KMS-11 (cell line): ENCODE measurements at regions not wholly inside any gene's neighbourhood (a gene's known extent, or its start where the extent isn't known, plus 50 kb on each side); places are given as distances from the start of the nearest gene placed in this dataset.

Source experiments
- H2AFZ ChIP-seq: fragments of 200-600 bp; sonication (generic); 2 replicates; pipeline ENCODE4 v1.6.1; 2016; ENCODE audit warnings: antibody characterized with exemption, mixed run types, low read depth
- H3K27ac ChIP-seq: fragments of 200-600 bp; sonication (generic); 2 replicates; pipeline ENCODE4 v1.6.1; 2016; ENCODE audit warnings: mild to moderate bottlenecking, mixed run types
- H3K27me3 ChIP-seq: fragments of 200-600 bp; sonication (generic); 2 replicates; pipeline ENCODE4 v1.6.1; 2017; ENCODE audit warnings: mild to moderate bottlenecking, low read depth, mixed run types, moderate library complexity; ENCODE audit not compliant: insufficient read depth
- H3K36me3 ChIP-seq: fragments of 200-600 bp; sonication (generic); 2 replicates; pipeline ENCODE4 v1.6.1; 2017; ENCODE audit warnings: mild to moderate bottlenecking, mixed run types; ENCODE audit not compliant: insufficient read depth
- H3K4me1 ChIP-seq: fragments of 200-600 bp; sonication (generic); 2 replicates; pipeline ENCODE4 v1.6.1; 2016; ENCODE audit warnings: mild to moderate bottlenecking, low read depth, mixed run types; ENCODE audit not compliant: poor library complexity, severe bottlenecking
- H3K4me2 ChIP-seq: fragments of 200-600 bp; sonication (generic); 2 replicates; pipeline ENCODE4 v1.7.0; 2016; ENCODE audit warnings: mild to moderate bottlenecking, mixed run types
- H3K4me3 ChIP-seq: fragments of 200-600 bp; sonication (generic); IDR thresholded peaks from 2 replicates; pipeline ENCODE4 v1.6.1; 2017; ENCODE audit warnings: low read depth, low read length, mixed read lengths; ENCODE audit not compliant: insufficient read depth
- H3K79me2 ChIP-seq: fragments of 200-600 bp; sonication (generic); 2 replicates; pipeline ENCODE4 v1.6.1; 2016; ENCODE audit warnings: low read depth, mixed run types; ENCODE audit not compliant: insufficient read depth
- H3K9ac ChIP-seq: fragments of 200-600 bp; sonication (generic); 2 replicates; pipeline ENCODE4 v1.6.1; 2016; ENCODE audit warnings: mild to moderate bottlenecking, mixed run types
- H4K20me1 ChIP-seq: fragments of 200-600 bp; sonication (generic); 2 replicates; pipeline ENCODE4 v1.6.1; 2016; ENCODE audit warnings: mild to moderate bottlenecking, mixed run types; ENCODE audit not compliant: insufficient read depth
- TF ChIP-seq, protein P1 (sequence below): fragments of 200-600 bp; sonication (generic); conservative IDR thresholded peaks from 2 replicates; pipeline ENCODE4 v1.6.1; 2017; ENCODE audit warnings: low read depth, mild to moderate bottlenecking, antibody characterized with exemption, low read length, moderate library complexity, mixed read lengths

DNA sequence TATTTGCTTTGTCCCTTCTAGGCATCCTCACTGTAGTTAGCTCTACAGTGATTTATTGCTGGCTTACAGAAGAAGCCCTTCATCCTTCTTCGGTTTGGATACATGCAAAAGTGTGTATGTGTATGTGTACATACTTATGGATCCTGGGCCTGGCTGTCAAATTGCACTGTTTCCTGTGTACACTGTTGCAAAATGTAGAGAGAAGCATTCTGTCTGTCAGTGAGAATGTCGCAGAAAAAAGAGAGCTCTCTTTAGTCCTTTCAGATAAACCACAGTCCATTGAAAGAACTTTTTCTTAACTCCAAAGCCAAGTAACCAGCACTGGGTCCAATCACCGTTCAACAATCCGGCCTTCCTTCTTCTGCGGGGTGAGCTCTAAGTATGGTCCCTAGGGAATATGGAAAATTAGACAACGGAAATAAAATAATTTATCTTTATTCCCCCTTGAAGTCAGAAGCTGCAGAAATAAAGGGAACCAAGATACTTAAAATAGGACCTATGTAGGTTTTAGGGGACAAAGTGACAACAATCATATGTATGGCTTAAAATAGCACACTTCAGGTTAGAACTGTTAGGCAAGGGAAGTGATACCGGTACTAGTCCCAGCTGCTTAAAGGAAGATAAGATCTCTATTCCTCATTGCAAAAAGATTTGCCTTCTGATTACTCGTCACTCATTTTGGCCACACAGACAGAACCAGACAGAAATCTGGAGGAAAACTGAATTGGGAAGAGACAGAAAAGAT is 107.0 kb downstream of the CD83 start:
- H3K9ac ChIP-seq: no peak overlapping the region
- H3K36me3 ChIP-seq: no peaks in the 10 kb centered on the region
- no peaks in the 10 kb centered on the region for H3K4me1 ChIP-seq
- no peak overlapping the region for H2AFZ ChIP-seq
- TF ChIP-seq, protein P1, sequence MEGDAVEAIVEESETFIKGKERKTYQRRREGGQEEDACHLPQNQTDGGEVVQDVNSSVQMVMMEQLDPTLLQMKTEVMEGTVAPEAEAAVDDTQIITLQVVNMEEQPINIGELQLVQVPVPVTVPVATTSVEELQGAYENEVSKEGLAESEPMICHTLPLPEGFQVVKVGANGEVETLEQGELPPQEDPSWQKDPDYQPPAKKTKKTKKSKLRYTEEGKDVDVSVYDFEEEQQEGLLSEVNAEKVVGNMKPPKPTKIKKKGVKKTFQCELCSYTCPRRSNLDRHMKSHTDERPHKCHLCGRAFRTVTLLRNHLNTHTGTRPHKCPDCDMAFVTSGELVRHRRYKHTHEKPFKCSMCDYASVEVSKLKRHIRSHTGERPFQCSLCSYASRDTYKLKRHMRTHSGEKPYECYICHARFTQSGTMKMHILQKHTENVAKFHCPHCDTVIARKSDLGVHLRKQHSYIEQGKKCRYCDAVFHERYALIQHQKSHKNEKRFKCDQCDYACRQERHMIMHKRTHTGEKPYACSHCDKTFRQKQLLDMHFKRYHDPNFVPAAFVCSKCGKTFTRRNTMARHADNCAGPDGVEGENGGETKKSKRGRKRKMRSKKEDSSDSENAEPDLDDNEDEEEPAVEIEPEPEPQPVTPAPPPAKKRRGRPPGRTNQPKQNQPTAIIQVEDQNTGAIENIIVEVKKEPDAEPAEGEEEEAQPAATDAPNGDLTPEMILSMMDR: no peak
- H4K20me1 ChIP-seq: no peaks in the 10 kb centered on the region
- no peaks in the 10 kb centered on the region for H3K27me3 ChIP-seq
- no peak overlapping the region for H3K4me3 ChIP-seq
- H3K79me2 ChIP-seq: no peaks in the 10 kb centered on the region
- no peak overlapping the region for H3K27ac ChIP-seq
- no peak overlapping the region for H3K4me2 ChIP-seq

DNA sequence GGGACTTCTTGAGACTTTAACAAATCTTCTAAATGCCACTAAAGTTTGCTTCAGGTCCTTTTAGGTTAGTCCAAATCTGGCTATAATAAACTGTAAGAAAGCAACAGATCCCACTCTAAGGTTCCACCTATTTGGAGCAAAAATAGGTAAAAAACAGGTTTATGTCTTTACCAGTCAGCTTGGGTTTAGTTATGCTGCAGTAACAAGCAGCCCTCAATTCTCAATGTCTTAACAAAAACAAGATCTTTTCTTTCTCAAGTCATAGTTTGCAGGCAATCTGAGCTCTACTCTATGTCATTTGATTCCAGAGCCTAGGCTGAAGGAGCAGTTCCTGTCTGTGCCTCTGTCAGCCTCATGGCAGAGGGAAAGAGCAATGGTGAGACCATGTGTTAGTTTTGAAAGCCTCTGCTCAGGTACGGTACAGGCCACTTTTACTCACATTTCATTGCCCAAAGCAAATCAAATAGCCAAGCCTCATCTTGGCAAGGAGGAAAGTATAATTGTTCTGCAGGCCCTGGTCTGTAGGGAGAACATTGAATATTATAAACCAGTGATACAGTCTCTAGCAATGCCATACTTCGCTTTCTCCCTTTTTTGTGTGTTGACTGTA is 108.6 kb downstream of the CD83 start:
- Histone ChIP-seq H3K9ac (no peak overlapping the region), H3K4me1 (no peaks in the 10 kb centered on the region), H3K4me2 (no peak overlapping the region), H3K27me3 (no peaks in the 10 kb centered on the region), H3K4me3 (no peak overlapping the region), H3K36me3 (no peaks in the 10 kb centered on the region), H3K27ac (no peak overlapping the region), H2AFZ (no peak overlapping the region), H4K20me1 (no peaks in the 10 kb centered on the region), H3K79me2 (no peaks in the 10 kb centered on the region)
- TF ChIP-seq, protein P1: no peak

DNA sequence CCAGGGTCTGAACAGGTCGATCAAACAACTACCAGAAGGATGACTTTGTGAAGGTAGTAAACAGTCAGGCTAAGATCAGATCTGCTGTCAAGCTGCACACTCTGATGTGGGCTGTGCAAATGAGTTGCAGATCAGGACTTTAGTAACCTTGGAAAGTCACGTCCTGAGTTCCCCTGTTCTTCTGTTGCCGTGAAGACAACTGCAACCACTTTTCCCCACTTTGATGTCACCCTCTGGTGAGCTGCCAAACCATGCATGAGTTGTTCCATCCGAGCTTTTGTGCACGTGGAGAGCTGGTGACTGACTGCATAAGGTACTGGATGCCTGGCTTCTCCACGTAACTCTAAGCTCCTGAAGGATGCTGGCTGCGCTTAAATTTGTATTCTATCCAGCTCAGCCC is 111.0 kb downstream of the CD83 start:
- H3K9ac ChIP-seq: no peak overlapping the region
- H3K4me3 ChIP-seq: no peak overlapping the region
- no peaks in the 10 kb centered on the region for H3K79me2 ChIP-seq
- no peaks in the 10 kb centered on the region for H3K4me1 ChIP-seq
- H3K27me3 ChIP-seq: no peaks in the 10 kb centered on the region
- H2AFZ ChIP-seq: no peak overlapping the region
- H3K27ac ChIP-seq: no peak overlapping the region
- H4K20me1 ChIP-seq: no peaks in the 10 kb centered on the region
- H3K36me3 ChIP-seq: no peaks in the 10 kb centered on the region
- H3K4me2 ChIP-seq: no peak overlapping the region
- TF ChIP-seq, protein P1: no peak

GRCh38 chr6:14231071-14231483 is 113.5 kb downstream of the CD83 start:
- Histone ChIP-seq H3K27me3 (no peaks in the 10 kb centered on the region), H3K4me1 (no peaks in the 10 kb centered on the region)
- TF ChIP-seq, protein P1: no peak

More at GRCh38 chr6:14231071-14231483, 113.5 kb downstream of the CD83 start:
- Histone ChIP-seq H3K9ac (no peak overlapping the region), H4K20me1 (no peaks in the 10 kb centered on the region), H3K27ac (no peak overlapping the region), H3K4me3 (no peak overlapping the region), H3K4me2 (no peak overlapping the region), H3K36me3 (no peaks in the 10 kb centered on the region), H2AFZ (no peak overlapping the region), H3K79me2 (no peaks in the 10 kb centered on the region)
